Mesendoderm (in vitro differentiated cells): ENCODE measurements at regions not wholly inside any gene's neighbourhood (a gene's known extent, or its start where the extent isn't known, plus 50 kb on each side); places are given as distances from the start of the nearest gene placed in this dataset.
"Not testable (repeated sequence)": the region's sequence is repeated elsewhere in the genome, so short reads cannot be mapped to it uniquely, and the experiment has no call there.

Source experiments
- DNase-seq: peaks from one replicate; pipeline ENCODE4 v3.0.0; 2013
- H2AK5ac ChIP-seq: 2 replicates; pipeline ENCODE4 v1.6.1; 2013; ENCODE audit warnings: low read length, inconsistent platforms
- H2BK120ac ChIP-seq: 2 replicates; pipeline ENCODE4 v1.6.1; 2013; ENCODE audit warnings: low read depth, mild to moderate bottlenecking, low read length, moderate library complexity, mixed read lengths
- H2BK15ac ChIP-seq: replicated peaks from 2 replicates; pipeline ENCODE4 v1.6.1; 2013; ENCODE audit warnings: low read depth, mild to moderate bottlenecking, moderate library complexity
- H2BK5ac ChIP-seq: 2 replicates; pipeline ENCODE4 v1.6.1; 2013; ENCODE audit warnings: low read length, inconsistent platforms
- H3K18ac ChIP-seq: 2 replicates; pipeline ENCODE4 v1.6.1; 2013; ENCODE audit warnings: mild to moderate bottlenecking, low read length, mixed read lengths
- H3K23ac ChIP-seq: one replicate; pipeline ENCODE4 v1.6.1; 2013; ENCODE audit warnings: low read length
- H3K27ac ChIP-seq: 2 replicates; pipeline ENCODE4 v1.5.1; 2013; ENCODE audit warnings: low read depth, mild to moderate bottlenecking, inconsistent platforms, low read length, moderate library complexity
- H3K27me3 ChIP-seq: 2 replicates; pipeline ENCODE4 v1.6.1; 2013; ENCODE audit warnings: low read length, control low read depth, mild to moderate bottlenecking, inconsistent platforms; ENCODE audit not compliant: insufficient read depth, poor library complexity
- H3K36me3 ChIP-seq: 2 replicates; pipeline ENCODE4 v1.6.1; 2013; ENCODE audit warnings: low read length, inconsistent platforms; ENCODE audit not compliant: control insufficient read depth, insufficient read depth
- H3K4ac ChIP-seq: one replicate; pipeline ENCODE4 v1.6.1; 2013; ENCODE audit warnings: low read depth, mild to moderate bottlenecking, low read length, moderate library complexity
- H3K4me1 ChIP-seq: 2 replicates; pipeline ENCODE4 v1.6.1; 2013; ENCODE audit warnings: low read depth, low read length, inconsistent platforms; ENCODE audit not compliant: control insufficient read depth
- H3K4me2 ChIP-seq: 2 replicates; pipeline ENCODE4 v1.6.1; 2013; ENCODE audit warnings: low read length
- H3K4me3 ChIP-seq: 2 replicates; pipeline ENCODE4 v1.5.1; 2013; ENCODE audit warnings: mild to moderate bottlenecking, low read length
- H3K56ac ChIP-seq: one replicate; pipeline ENCODE4 v1.6.1; 2013; ENCODE audit warnings: low read length
- H3K79me1 ChIP-seq: 2 replicates; pipeline ENCODE4 v1.6.1; 2013; ENCODE audit warnings: low read length, inconsistent platforms
- H3K79me2 ChIP-seq: 2 replicates; pipeline ENCODE4 v1.6.1; 2013; ENCODE audit warnings: mild to moderate bottlenecking, low read length; ENCODE audit not compliant: control insufficient read depth, insufficient read depth
- H3K9ac ChIP-seq: 2 replicates; pipeline ENCODE4 v1.6.1; 2013; ENCODE audit warnings: low read length, inconsistent platforms
- H4K5ac ChIP-seq: one replicate; pipeline ENCODE4 v1.6.1; 2013; ENCODE audit warnings: low read length
- H4K8ac ChIP-seq: one replicate; pipeline ENCODE4 v1.6.1; 2013; ENCODE audit warnings: low read depth, mild to moderate bottlenecking, control low read depth, low read length, moderate library complexity
- WGBS: extraction: QIAGEN DNeasy Blood & Tissue Kit; methylation state at CpG from one replicate; pipeline ENCODE4 v1.1.7; 2013; ENCODE audit warnings: low lambda C conversion rate, missing lambda C conversion rate; ENCODE audit not compliant: insufficient coverage; ENCODE audit errors: extremely low coverage; 5-methylcytosine and 5-hydroxymethylcytosine counted together

GRCh38 chr7:142566271-142566670, 183.0 kb upstream of the PRSS1 start:
- Histone ChIP-seq H3K4ac (no peak overlapping the region), H3K27ac (no peak overlapping the region), H3K4me3 (no peak overlapping the region), H3K27me3 (no peaks in the 10 kb centered on the region), H3K79me1 (no peaks in the 10 kb centered on the region), H2BK120ac (no peak overlapping the region), H3K79me2 (no peaks in the 10 kb centered on the region), H3K9ac (no peak overlapping the region), H4K8ac (no peak overlapping the region), H2BK5ac (no peak overlapping the region), H2AK5ac (no peak overlapping the region), H3K18ac (no peak overlapping the region), H3K4me2 (no peak overlapping the region), H4K5ac (no peak overlapping the region), H3K36me3 (no peaks in the 10 kb centered on the region), H3K56ac (no peak overlapping the region), H3K4me1 (no peaks in the 10 kb centered on the region), H3K23ac (no peak overlapping the region), H2BK15ac (no peak overlapping the region)
- no peak for DNase-seq
- WGBS = no CpG with 5 or more reads among the region's 5 CpGs

- H3K27ac ChIP-seq, H3K18ac ChIP-seq, H2AK5ac ChIP-seq, H3K4ac ChIP-seq, H3K56ac ChIP-seq, H3K4me3 ChIP-seq, H3K79me2 ChIP-seq, H2BK15ac ChIP-seq, H4K5ac ChIP-seq, DNase-seq, H2BK5ac ChIP-seq, H3K79me1 ChIP-seq, H2BK120ac ChIP-seq, H4K8ac ChIP-seq, H3K4me2 ChIP-seq, H3K23ac ChIP-seq, H3K4me1 ChIP-seq, H3K9ac ChIP-seq, H3K27me3 ChIP-seq, H3K36me3 ChIP-seq: not testable (repeated sequence)
- no CpG with 5 or more reads among the region's 3 CpGs for WGBS
Observed at GRCh38 chr7:142564125-142564524, 185.1 kb upstream of the PRSS1 start.

GRCh38 chr7:142563470-142563869, 185.8 kb upstream of the PRSS1 start:
- DNase-seq = no peak
- no peak overlapping the region for H4K8ac ChIP-seq
- H3K79me1 ChIP-seq = no peaks in the 10 kb centered on the region
- no peaks in the 10 kb centered on the region for H3K4me1 ChIP-seq
- no peak overlapping the region for H3K4me2 ChIP-seq
- H3K18ac ChIP-seq = no peak overlapping the region
- no peak overlapping the region for H3K56ac ChIP-seq
- no peak overlapping the region for H3K27ac ChIP-seq
- no peak overlapping the region for H2BK120ac ChIP-seq
- H4K5ac ChIP-seq = no peak overlapping the region
- H3K4me3 ChIP-seq = no peak overlapping the region
- H3K27me3 ChIP-seq = no peaks in the 10 kb centered on the region
- H3K23ac ChIP-seq = no peak overlapping the region
- H3K79me2 ChIP-seq = no peaks in the 10 kb centered on the region
- H3K4ac ChIP-seq = no peak overlapping the region
- no peak overlapping the region for H3K9ac ChIP-seq
- no peaks in the 10 kb centered on the region for H3K36me3 ChIP-seq
- no peak overlapping the region for H2BK5ac ChIP-seq
- no peak overlapping the region for H2AK5ac ChIP-seq
- WGBS = no CpG with 5 or more reads among the region's 1 CpG
- H2BK15ac ChIP-seq = no peak overlapping the region

GRCh38 chr7:142562688-142563087, 186.6 kb upstream of the PRSS1 start:
- Histone ChIP-seq H2BK120ac (no peak overlapping the region), H3K56ac (no peak overlapping the region), H3K18ac (no peak overlapping the region), H3K79me2 (no peaks in the 10 kb centered on the region), H4K5ac (no peak overlapping the region), H3K23ac (no peak overlapping the region), H3K36me3 (no peaks in the 10 kb centered on the region), H2BK15ac (no peak overlapping the region), H3K4me1 (no peaks in the 10 kb centered on the region), H4K8ac (no peak overlapping the region), H3K4me3 (no peak overlapping the region), H3K27me3 (no peaks in the 10 kb centered on the region), H3K79me1 (no peaks in the 10 kb centered on the region), H2BK5ac (no peak overlapping the region), H3K4ac (no peak overlapping the region), H3K9ac (no peak overlapping the region), H3K4me2 (no peak overlapping the region), H2AK5ac (no peak overlapping the region), H3K27ac (no peak overlapping the region)
- DNase-seq = no peak
- WGBS = no CpG with 5 or more reads among the region's 1 CpG

- not testable (repeated sequence) for H3K9ac ChIP-seq, H3K4ac ChIP-seq, H3K23ac ChIP-seq, H3K79me1 ChIP-seq, H3K4me3 ChIP-seq, H3K27ac ChIP-seq, DNase-seq, H2AK5ac ChIP-seq, H4K5ac ChIP-seq, H3K56ac ChIP-seq, H3K4me2 ChIP-seq, H2BK15ac ChIP-seq, H4K8ac ChIP-seq, H3K4me1 ChIP-seq, H2BK120ac ChIP-seq, H3K79me2 ChIP-seq, H3K27me3 ChIP-seq, H2BK5ac ChIP-seq, H3K36me3 ChIP-seq, H3K18ac ChIP-seq
- WGBS = no CpG with 5 or more reads among the region's 3 CpGs
Observed at GRCh38 chr7:142561396-142561795, 187.9 kb upstream of the PRSS1 start.

GRCh38 chr7:142560770-142561169, 188.5 kb upstream of the PRSS1 start:
- not testable (repeated sequence) for H3K23ac ChIP-seq, H3K79me2 ChIP-seq, H4K8ac ChIP-seq, H3K9ac ChIP-seq, H3K18ac ChIP-seq, H4K5ac ChIP-seq, DNase-seq, H3K56ac ChIP-seq, H3K4ac ChIP-seq, H2BK5ac ChIP-seq, H2BK15ac ChIP-seq, H2AK5ac ChIP-seq, H3K27ac ChIP-seq, H3K36me3 ChIP-seq, H3K4me2 ChIP-seq, H3K27me3 ChIP-seq, H3K4me3 ChIP-seq, H2BK120ac ChIP-seq, H3K4me1 ChIP-seq, H3K79me1 ChIP-seq
- no CpG with 5 or more reads among the region's 6 CpGs for WGBS
